ENCODE measurements at regions not wholly inside any gene's neighbourhood (a gene's known extent, or its start where the extent isn't known, plus 50 kb on each side); places are given as distances from the start of the nearest gene placed in this dataset.

DNA sequence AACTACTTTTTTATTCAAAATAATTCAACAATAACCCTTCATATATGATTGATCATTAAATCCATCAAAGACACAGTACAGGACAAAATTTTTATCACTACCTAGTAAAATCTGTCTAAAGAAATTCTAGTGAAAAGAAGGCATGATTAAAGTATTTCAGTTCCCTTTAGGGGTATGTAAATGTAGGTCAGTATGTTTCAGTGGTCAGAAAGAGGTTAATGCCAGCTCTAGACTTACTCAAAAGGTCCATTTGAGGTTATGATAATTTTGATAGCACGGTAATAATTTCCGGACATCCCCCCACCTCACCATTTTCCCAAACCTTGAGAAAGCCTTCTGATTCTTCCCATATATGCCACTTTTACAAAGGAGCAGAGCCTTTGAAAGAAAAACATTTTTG lies 193.5 kb upstream of the ID4 start (continued):
- TF ChIP-seq, protein P1, sequence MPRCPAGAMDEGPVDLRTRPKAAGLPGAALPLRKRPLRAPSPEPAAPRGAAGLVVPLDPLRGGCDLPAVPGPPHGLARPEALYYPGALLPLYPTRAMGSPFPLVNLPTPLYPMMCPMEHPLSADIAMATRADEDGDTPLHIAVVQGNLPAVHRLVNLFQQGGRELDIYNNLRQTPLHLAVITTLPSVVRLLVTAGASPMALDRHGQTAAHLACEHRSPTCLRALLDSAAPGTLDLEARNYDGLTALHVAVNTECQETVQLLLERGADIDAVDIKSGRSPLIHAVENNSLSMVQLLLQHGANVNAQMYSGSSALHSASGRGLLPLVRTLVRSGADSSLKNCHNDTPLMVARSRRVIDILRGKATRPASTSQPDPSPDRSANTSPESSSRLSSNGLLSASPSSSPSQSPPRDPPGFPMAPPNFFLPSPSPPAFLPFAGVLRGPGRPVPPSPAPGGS (IDR thresholded peaks at IDR 0.05; ENCODE audit: borderline replicate concordance, insufficient read depth, low read depth, low read length, poor library complexity, severe bottlenecking): no peak
- TF ChIP-seq E4F1 (IDR thresholded peaks at IDR 0.05; ENCODE audit: borderline replicate concordance, partially characterized antibody) (no peak), GATAD2B (conservative IDR thresholded peaks at IDR 0.05; ENCODE audit: low read depth) (no peak)
- TF ChIP-seq, protein P2, sequence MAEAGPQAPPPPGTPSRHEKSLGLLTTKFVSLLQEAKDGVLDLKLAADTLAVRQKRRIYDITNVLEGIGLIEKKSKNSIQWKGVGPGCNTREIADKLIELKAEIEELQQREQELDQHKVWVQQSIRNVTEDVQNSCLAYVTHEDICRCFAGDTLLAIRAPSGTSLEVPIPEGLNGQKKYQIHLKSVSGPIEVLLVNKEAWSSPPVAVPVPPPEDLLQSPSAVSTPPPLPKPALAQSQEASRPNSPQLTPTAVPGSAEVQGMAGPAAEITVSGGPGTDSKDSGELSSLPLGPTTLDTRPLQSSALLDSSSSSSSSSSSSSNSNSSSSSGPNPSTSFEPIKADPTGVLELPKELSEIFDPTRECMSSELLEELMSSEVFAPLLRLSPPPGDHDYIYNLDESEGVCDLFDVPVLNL (IDR thresholded peaks at IDR 0.05; ENCODE audit: low read depth, low read length): no peak

DNA sequence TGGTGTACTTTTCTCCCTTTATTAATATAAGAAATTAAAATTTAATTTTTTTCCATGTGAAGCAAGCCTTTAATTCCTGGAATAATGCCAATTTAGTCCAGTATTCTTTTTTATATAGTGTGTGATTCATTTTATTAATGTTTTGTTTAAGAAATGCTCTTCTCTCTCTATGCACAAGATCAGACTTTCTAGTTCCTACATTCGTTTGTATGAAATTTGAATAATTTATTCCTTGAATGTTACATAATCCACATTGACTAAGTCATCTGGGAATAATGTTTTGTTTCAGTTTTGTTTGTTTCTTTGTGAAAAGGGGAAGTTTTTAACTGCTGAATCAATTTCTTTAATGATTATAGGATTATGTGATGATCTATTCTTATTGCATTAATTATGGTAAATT lies 181.4 kb upstream of the ID4 start:
- in situ Hi-C loops (cut with MboI): no loop called here
- RAD21 ChIA-PET (ENCODE audit: unreplicated experiment): interaction anchor here (0.6 kb wide), 1 partner anchor 37 kb away, joined by 3 read pairs; no protein-coding TSS in a partner anchor
- H3K4me3 ChIP-seq: no peak overlapping the region
- DNase-seq (ENCODE audit: low read depth, low spot score) (no peak), ATAC-seq (no peak), FAIRE-seq (no peak)
- no peaks in the 10 kb centered on the region for H3K27me3 ChIP-seq (replicated peaks in 1 of 2; ENCODE audit: control insufficient read depth in 2 of 2, insufficient read depth in 2 of 2, low read length in 1 of 2)
- H3K4me2 ChIP-seq (ENCODE audit: control insufficient read depth, insufficient read depth): no peak overlapping the region
- CTCF ChIA-PET: no interaction called here
- H3K9me3 ChIP-seq (replicated peaks; ENCODE audit: control insufficient read depth, insufficient read depth, low read length): no peaks in the 10 kb centered on the region
- no peak overlapping the region for H2AFZ ChIP-seq (ENCODE audit: control insufficient read depth, low read depth, low read length)
- POLR2A ChIA-PET: no interaction called here
- SMC1A ChIA-PET (ENCODE audit: uncharacterized antibody, unreplicated experiment): no interaction called here
- no peak overlapping the region for H3K9ac ChIP-seq (ENCODE audit: control insufficient read depth, insufficient read depth, low read length)
- H3K4me1 ChIP-seq (ENCODE audit: control insufficient read depth, insufficient read depth, low read length): no peaks in the 10 kb centered on the region
- intact Hi-C loops (cut with micrococcal nuclease; ENCODE audit: unreplicated experiment): no loop called here
- no peak overlapping the region for H3K27ac ChIP-seq (ENCODE audit: control insufficient read depth, insufficient read depth)
- no peaks in the 10 kb centered on the region for H3K79me2 ChIP-seq (ENCODE audit: control insufficient read depth, insufficient read depth, low read length)
- no peaks in the 10 kb centered on the region for H4K20me1 ChIP-seq (ENCODE audit: control insufficient read depth, insufficient read depth)
- BruUV-seq (replicated peaks): no TSS peak
- H3K36me3 ChIP-seq (ENCODE audit: control insufficient read depth in 2 of 2, insufficient read depth in 2 of 2, low read length in 1 of 2): no peaks in the 10 kb centered on the region
- WGBS (ENCODE audit: insufficient coverage, insufficient replicate concordance, low lambda C conversion rate, missing lambda C conversion rate): 0% methylated on average over 1 of the region's 1 CpG
- TF ChIP-seq CHD1 (IDR thresholded peaks at IDR 0.05; ENCODE audit: low read depth, low read length) (no peak), NFIC (IDR thresholded peaks at IDR 0.05; ENCODE audit: low read depth, low read length) (no peak), POLR2A (IDR thresholded peaks at IDR 0.05; ENCODE audit: low read depth, low read length) (no peak), TAF1 (IDR thresholded peaks at IDR 0.05; ENCODE audit: borderline replicate concordance, low read depth, low read length) (no peak), ESRRA (IDR thresholded peaks at IDR 0.05; ENCODE audit: low read length) (no peak), ZSCAN29 (IDR thresholded peaks at IDR 0.05) (no peak), POLR2AphosphoS2 (IDR thresholded peaks at IDR 0.05; ENCODE audit: low read depth, low read length) (no peak), CREB1 (IDR thresholded peaks at IDR 0.05; ENCODE audit: low read depth) (no peak), JUNB (IDR thresholded peaks at IDR 0.05) (no peak)
- TF ChIP-seq, protein P3, sequence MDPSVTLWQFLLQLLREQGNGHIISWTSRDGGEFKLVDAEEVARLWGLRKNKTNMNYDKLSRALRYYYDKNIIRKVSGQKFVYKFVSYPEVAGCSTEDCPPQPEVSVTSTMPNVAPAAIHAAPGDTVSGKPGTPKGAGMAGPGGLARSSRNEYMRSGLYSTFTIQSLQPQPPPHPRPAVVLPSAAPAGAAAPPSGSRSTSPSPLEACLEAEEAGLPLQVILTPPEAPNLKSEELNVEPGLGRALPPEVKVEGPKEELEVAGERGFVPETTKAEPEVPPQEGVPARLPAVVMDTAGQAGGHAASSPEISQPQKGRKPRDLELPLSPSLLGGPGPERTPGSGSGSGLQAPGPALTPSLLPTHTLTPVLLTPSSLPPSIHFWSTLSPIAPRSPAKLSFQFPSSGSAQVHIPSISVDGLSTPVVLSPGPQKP (IDR thresholded peaks at IDR 0.05; ENCODE audit: low read depth, low read length): no peak
- TF ChIP-seq, protein P4, sequence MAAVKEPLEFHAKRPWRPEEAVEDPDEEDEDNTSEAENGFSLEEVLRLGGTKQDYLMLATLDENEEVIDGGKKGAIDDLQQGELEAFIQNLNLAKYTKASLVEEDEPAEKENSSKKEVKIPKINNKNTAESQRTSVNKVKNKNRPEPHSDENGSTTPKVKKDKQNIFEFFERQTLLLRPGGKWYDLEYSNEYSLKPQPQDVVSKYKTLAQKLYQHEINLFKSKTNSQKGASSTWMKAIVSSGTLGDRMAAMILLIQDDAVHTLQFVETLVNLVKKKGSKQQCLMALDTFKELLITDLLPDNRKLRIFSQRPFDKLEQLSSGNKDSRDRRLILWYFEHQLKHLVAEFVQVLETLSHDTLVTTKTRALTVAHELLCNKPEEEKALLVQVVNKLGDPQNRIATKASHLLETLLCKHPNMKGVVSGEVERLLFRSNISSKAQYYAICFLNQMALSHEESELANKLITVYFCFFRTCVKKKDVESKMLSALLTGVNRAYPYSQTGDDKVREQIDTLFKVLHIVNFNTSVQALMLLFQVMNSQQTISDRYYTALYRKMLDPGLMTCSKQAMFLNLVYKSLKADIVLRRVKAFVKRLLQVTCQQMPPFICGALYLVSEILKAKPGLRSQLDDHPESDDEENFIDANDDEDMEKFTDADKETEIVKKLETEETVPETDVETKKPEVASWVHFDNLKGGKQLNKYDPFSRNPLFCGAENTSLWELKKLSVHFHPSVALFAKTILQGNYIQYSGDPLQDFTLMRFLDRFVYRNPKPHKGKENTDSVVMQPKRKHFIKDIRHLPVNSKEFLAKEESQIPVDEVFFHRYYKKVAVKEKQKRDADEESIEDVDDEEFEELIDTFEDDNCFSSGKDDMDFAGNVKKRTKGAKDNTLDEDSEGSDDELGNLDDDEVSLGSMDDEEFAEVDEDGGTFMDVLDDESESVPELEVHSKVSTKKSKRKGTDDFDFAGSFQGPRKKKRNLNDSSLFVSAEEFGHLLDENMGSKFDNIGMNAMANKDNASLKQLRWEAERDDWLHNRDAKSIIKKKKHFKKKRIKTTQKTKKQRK (IDR thresholded peaks at IDR 0.05; ENCODE audit: low read depth, low read length): no peak

All from GM12878 (cell line).